Type B pancreatic cell (in vitro differentiated cells): ENCODE measurements at regions not wholly inside any gene's neighbourhood (a gene's known extent, or its start where the extent isn't known, plus 50 kb on each side); places are given as distances from the start of the nearest gene placed in this dataset.

ENCODE experiments used
- DNase-seq: peaks from one replicate; pipeline ENCODE4 v3.0.0; 2021; ENCODE audit warnings: mixed read lengths; ENCODE audit not compliant: unreplicated experiment; ENCODE audit errors: extremely low spot score
- H3K27ac Mint-ChIP-seq: 2 replicates; pipeline ENCODE4 v1.8.0; 2021; ENCODE audit warnings: mild to moderate bottlenecking, mixed read lengths
- H3K27me3 Mint-ChIP-seq: 2 replicates; pipeline ENCODE4 v1.8.0; 2021; ENCODE audit warnings: mixed read lengths
- H3K36me3 Mint-ChIP-seq: 2 replicates; pipeline ENCODE4 v1.8.0; 2021; ENCODE audit warnings: mixed read lengths
- H3K4me1 Mint-ChIP-seq: one replicate; pipeline ENCODE4 v1.8.0; 2021; ENCODE audit warnings: mixed read lengths; ENCODE audit not compliant: unreplicated experiment
- H3K4me3 Mint-ChIP-seq: 2 replicates; pipeline ENCODE4 v1.8.0; 2021; ENCODE audit warnings: mild to moderate bottlenecking, mixed read lengths
- H3K9me3 Mint-ChIP-seq: 2 replicates; pipeline ENCODE4 v1.8.0; 2021; ENCODE audit warnings: mixed read lengths
- TF ChIP-seq, protein P1 (sequence below): fragments of 200-600 bp; sonication (generic); conservative IDR thresholded peaks from 2 replicates; pipeline ENCODE4 v1.5.0; 2021; ENCODE audit warnings: antibody characterized with exemption, mild to moderate bottlenecking

DNA sequence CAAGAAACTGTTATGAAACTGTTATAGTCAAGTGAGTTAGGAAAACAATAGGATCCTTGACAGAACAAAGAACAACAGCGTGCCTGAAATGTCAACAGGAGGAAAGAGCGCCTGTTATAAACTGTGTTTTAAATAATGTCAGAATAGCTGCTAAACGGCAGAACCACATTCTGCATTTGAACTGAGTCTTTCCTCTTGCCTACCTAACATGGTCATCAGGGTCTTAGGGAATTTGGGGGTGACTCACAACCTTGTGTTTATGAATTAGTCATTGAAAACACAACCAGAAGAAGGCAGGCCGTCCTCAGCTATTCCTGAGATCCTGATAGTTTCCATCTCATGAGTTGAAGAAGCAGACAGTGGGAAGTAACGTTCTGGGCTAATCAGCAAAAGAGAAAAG lies 222.0 kb upstream of the FN1 start:
- H3K27me3 Mint-ChIP-seq, result no peaks in the 10 kb centered on the region
- no peak overlapping the region for H3K4me3 Mint-ChIP-seq
- no peaks in the 10 kb centered on the region for H3K36me3 Mint-ChIP-seq
- TF ChIP-seq, protein P1, sequence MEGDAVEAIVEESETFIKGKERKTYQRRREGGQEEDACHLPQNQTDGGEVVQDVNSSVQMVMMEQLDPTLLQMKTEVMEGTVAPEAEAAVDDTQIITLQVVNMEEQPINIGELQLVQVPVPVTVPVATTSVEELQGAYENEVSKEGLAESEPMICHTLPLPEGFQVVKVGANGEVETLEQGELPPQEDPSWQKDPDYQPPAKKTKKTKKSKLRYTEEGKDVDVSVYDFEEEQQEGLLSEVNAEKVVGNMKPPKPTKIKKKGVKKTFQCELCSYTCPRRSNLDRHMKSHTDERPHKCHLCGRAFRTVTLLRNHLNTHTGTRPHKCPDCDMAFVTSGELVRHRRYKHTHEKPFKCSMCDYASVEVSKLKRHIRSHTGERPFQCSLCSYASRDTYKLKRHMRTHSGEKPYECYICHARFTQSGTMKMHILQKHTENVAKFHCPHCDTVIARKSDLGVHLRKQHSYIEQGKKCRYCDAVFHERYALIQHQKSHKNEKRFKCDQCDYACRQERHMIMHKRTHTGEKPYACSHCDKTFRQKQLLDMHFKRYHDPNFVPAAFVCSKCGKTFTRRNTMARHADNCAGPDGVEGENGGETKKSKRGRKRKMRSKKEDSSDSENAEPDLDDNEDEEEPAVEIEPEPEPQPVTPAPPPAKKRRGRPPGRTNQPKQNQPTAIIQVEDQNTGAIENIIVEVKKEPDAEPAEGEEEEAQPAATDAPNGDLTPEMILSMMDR, result no peak
- no peak for DNase-seq
- H3K9me3 Mint-ChIP-seq, result peaks cover 7% of the 10 kb centered on the region
- H3K4me1 Mint-ChIP-seq, result peaks cover 15% of the 10 kb centered on the region
- no peak overlapping the region for H3K27ac Mint-ChIP-seq

DNA sequence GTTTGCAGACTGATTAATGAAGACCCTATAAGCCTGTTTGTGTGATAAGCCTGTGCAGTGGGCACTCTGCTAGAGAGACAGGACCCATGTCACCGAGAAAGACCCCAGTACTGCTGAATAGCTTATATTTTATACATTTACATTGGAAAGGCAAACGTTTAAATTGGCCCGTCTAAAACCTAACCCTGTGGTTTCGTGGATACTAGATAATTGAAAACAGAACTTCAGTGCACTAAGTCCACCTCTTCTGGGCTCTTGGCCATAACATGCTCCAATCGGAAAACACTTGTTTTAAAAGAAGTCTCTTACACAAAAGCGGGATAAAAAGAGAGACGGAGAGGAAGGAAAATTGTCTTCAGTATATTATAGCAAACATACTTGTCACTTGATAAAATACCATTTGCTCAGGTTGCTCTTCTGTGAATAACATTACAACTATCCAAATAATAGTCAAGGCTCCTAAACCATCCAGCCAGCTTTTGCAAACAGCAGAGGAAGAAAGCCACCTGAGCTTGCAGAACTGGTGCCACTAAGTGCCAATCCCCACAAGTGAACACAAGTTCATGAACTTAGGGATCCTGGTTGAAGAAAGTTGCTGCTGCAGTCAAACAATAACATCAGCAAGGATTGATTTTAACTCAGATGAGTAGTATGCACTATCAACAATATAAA lies 218.4 kb upstream of the FN1 start:
- TF ChIP-seq, protein P1, result no peak
- H3K9me3 Mint-ChIP-seq, result peaks cover 12% of the 10 kb centered on the region
- no peak for DNase-seq
- no peaks in the 10 kb centered on the region for H3K27me3 Mint-ChIP-seq
- no peak overlapping the region for H3K4me3 Mint-ChIP-seq
- H3K4me1 Mint-ChIP-seq, result peaks cover 15% of the 10 kb centered on the region
- no peaks in the 10 kb centered on the region for H3K36me3 Mint-ChIP-seq
- H3K27ac Mint-ChIP-seq, result no peak overlapping the region

DNA sequence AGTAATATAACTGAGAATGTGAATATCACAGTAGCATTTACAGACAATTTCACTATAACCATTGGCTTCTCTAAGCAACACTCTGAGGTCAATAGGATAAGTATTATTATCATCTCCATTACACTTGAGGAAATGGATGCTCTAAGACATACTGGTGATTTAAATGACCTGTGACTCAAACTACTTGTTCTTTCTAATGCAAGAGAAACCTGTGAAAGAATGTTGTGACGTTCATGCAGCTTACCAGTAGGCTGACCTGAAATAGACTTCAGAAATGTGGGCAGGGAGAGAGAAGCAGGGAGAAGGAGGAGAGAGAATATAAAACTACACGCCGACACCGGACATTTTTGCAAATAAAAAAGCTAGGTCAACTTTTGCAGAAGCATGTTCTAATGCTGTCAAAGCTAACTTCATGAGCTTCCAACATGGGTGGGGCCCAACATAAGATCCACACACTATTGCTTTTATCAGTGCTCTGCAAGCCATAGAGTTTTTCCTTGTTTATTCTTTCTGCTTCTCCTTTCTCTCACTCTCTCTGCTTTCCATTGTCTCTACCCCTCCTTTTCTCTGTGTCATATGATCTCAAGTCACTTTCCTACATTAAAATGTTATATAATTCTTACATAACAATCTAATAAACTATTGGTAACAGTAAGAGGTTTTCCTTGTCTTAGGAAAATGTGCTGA lies 217.6 kb upstream of the FN1 start:
- Mint-ChIP-seq H3K9me3 (peaks cover 12% of the 10 kb centered on the region), H3K27ac (no peak overlapping the region), H3K4me1 (peaks cover 15% of the 10 kb centered on the region), H3K27me3 (no peaks in the 10 kb centered on the region), H3K36me3 (no peaks in the 10 kb centered on the region), H3K4me3 (no peak overlapping the region)
- DNase-seq, result no peak
- TF ChIP-seq, protein P1, result no peak

DNA sequence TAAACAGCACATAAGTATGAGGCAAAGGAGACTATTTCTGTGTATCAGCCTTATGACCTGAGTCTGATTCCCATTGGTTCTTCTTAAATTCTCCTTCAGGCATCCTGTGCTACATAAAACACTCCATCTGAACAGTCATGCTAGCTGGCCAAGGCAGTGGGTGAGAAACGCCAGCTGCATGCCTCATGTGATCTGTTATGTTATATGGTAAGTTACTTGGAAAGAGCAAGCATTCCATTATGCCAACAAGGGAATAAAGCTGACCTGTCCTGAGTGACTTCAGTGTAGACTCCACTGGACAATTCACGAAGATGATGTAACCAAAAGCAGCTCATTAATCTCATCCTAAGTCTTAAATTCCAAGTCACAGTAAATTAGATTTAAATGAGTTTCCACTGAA lies 216.5 kb upstream of the FN1 start:
- peaks cover 15% of the 10 kb centered on the region for H3K4me1 Mint-ChIP-seq

DNA sequence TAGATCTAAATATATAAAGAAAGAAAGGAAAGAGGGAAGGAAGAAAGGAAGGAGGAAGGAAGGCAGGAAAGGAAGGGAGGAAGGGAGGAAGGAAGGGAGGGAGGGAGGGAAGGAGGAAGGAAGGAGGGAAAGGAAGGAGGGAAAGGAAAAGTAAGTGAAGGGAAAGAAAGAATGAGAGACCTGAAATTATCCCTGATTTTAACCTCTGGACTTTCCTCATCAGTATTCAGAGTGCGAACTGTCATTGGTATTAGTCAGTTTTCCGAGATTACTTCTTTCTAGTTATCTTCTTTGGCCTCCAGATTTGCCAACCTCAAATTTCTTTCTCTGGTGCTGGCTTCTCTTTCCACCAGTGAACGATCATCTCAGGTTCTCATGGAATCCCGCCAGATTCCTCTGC lies 215.5 kb upstream of the FN1 start:
- Mint-ChIP-seq H3K27me3 (no peaks in the 10 kb centered on the region), H3K4me3 (no peak overlapping the region), H3K36me3 (no peaks in the 10 kb centered on the region), H3K4me1 (peaks cover 15% of the 10 kb centered on the region), H3K9me3 (peaks cover 5% of the 10 kb centered on the region), H3K27ac (no peak overlapping the region)
- no peak for DNase-seq
- TF ChIP-seq, protein P1, result no peak

More for the DNA sequence above, 216.5 kb upstream of the FN1 start:
- Mint-ChIP-seq H3K27me3 (no peaks in the 10 kb centered on the region), H3K27ac (no peak overlapping the region), H3K9me3 (peaks cover 12% of the 10 kb centered on the region), H3K4me3 (no peak overlapping the region), H3K36me3 (no peaks in the 10 kb centered on the region)
- TF ChIP-seq, protein P1, result no peak
- DNase-seq, result no peak
